HepG2 (cell line): ENCODE measurements at regions not wholly inside any gene's neighbourhood (a gene's known extent, or its start where the extent isn't known, plus 50 kb on each side); places are given as distances from the start of the nearest gene placed in this dataset.

Source experiments
- ATAC-seq: fragments of 200-7000 bp; cut with Tn5 transposase; 3 replicates; pipeline ENCODE4 v1.9.1; 2020; ENCODE audit warnings: mild to moderate bottlenecking, moderate library complexity
- BruUV-seq: library from RNA; stranded (reverse); fragments of 400-500 nt; replicated peaks from 2 replicates; lab custom pipeline; 2021; lab: Mats Ljungman, UMichigan
- CTCF ChIA-PET: fragments of 300-600 bp; formaldehyde crosslinking; extraction: SDS; loops from one replicate; lab custom pipeline; 2021; ENCODE audit warnings: low total read pairs, inconsistent platforms, low intra/inter-chr PET ratio; lab: Yijun Ruan, JAX
- POLR2A ChIA-PET: fragments of 350-600 bp; sonication (Branson Sonifier 250); formaldehyde crosslinking; loops from one replicate; lab custom pipeline; 2020; ENCODE audit warnings: antibody characterized with exemption, inconsistent platforms; lab: Yijun Ruan, JAX
- DNase-seq: peaks from one replicate; pipeline ENCODE4 v3.0.0-alpha.2; 2015; ENCODE audit warnings: low spot score
- FAIRE-seq: peaks from 3 replicates; lab custom pipeline; 2011; peaks lifted over from hg19 to GRCh38; lab: Jason Lieb, UNC
- H2AFZ ChIP-seq: one replicate; pipeline ENCODE4 v1.6.1; 2011; ENCODE audit warnings: low read length, inconsistent platforms
- H3K27ac ChIP-seq: fragments of 300-600 bp; 3 replicates; pipeline ENCODE4 v1.8.0; 2011; ENCODE audit warnings: mixed run types, mild to moderate bottlenecking, mixed read lengths, low read length, inconsistent platforms; ENCODE audit not compliant: insufficient read depth; ENCODE audit errors: extremely low read length
- H3K27me3 ChIP-seq, 2 experiments: fragments of 200-600 bp in 1 of 2; 2 replicates in 1 of 2; 3 replicates in 1 of 2; pipeline versions ENCODE4 v1.6.0 to v1.8.0; 2011; ENCODE audit warnings: low read length in 2 of 2, mild to moderate bottlenecking in 2 of 2, moderate library complexity in 2 of 2, inconsistent platforms in 1 of 2; ENCODE audit not compliant: insufficient read depth in 2 of 2, control insufficient read depth in 1 of 2
- H3K36me3 ChIP-seq, 2 experiments: fragments of 200-600 bp in 1 of 2; replicated peaks in 1 of 2; 2 replicates in 1 of 2; 3 replicates in 1 of 2; pipeline versions ENCODE4 v1.5.1 to v1.8.0; 2011; ENCODE audit warnings: low read length in 2 of 2, inconsistent platforms in 1 of 2; ENCODE audit not compliant: insufficient read depth in 2 of 2, control insufficient read depth in 1 of 2
- H3K4me1 ChIP-seq: 2 replicates; pipeline ENCODE4 v1.5.1; 2012; ENCODE audit warnings: low read length, inconsistent platforms; ENCODE audit not compliant: insufficient read depth
- H3K4me2 ChIP-seq: 2 replicates; pipeline ENCODE4 v1.6.0; 2011; ENCODE audit warnings: low read depth, low read length, inconsistent platforms
- H3K4me3 ChIP-seq, 3 experiments: fragments of 200-600 bp in 1 of 3; sonication (generic), shearing (Covaris generic) in 1 of 3; replicated peaks in 1 of 3; 2 replicates each; pipeline ENCODE4 v1.5.1; 2011 to 2016; ENCODE audit warnings: low read length in 3 of 3, inconsistent platforms in 2 of 3, low read depth in 2 of 3, mild to moderate bottlenecking in 2 of 3, control low read depth in 1 of 3, mixed read lengths in 1 of 3; ENCODE audit not compliant: insufficient read depth in 1 of 3
- H3K79me2 ChIP-seq: one replicate; pipeline ENCODE4 v1.6.1; 2011; ENCODE audit warnings: low read length, inconsistent platforms; ENCODE audit not compliant: insufficient read depth
- H3K9ac ChIP-seq: 2 replicates; pipeline ENCODE4 v1.6.0; 2011; ENCODE audit warnings: mild to moderate bottlenecking, low read depth, low read length, inconsistent platforms; ENCODE audit not compliant: insufficient read depth
- H3K9me3 ChIP-seq: 2 replicates; pipeline ENCODE4 v1.5.1; 2012; ENCODE audit warnings: mild to moderate bottlenecking, low read length
- H4K20me1 ChIP-seq: 2 replicates; pipeline ENCODE4 v1.6.0; 2011; ENCODE audit warnings: inconsistent platforms, mild to moderate bottlenecking, low read length, moderate library complexity; ENCODE audit not compliant: insufficient read depth
- EP300 ChIP-seq, 3 experiments: sonication (generic) in 1 of 3; formaldehyde crosslinking in 1 of 3; IDR thresholded peaks; 2 replicates each; pipeline versions ENCODE4 v1.5.1 to v1.6.1; 2011 to 2020; ENCODE audit warnings: low read depth in 2 of 3, low read length in 2 of 3, borderline replicate concordance in 1 of 3, improper control_type of control experiment in 1 of 3, mild to moderate bottlenecking in 1 of 3, missing genetic modification reagents in 1 of 3, moderate library complexity in 1 of 3
- IKZF1 ChIP-seq: fragments of 450-650 bp; IDR thresholded peaks from 2 replicates; pipeline ENCODE4 v1.7.1; 2016
- LCORL ChIP-seq, 2 experiments: fragments of 450-650 bp in 1 of 2; sonication (generic) in 1 of 2; formaldehyde crosslinking in 1 of 2; IDR thresholded peaks; 2 replicates each; pipeline versions ENCODE4 v1.5.0 to v1.6.1; 2017 to 2020; ENCODE audit warnings: antibody characterized with exemption in 1 of 2, missing genetic modification reagents in 1 of 2
- PHB2 ChIP-seq: fragments of 450-650 bp; IDR thresholded peaks from 2 replicates; pipeline ENCODE4 v1.6.1; 2018; ENCODE audit not compliant: partially characterized antibody
- PITX1 ChIP-seq: sonication (generic); formaldehyde crosslinking; IDR thresholded peaks from 2 replicates; pipeline ENCODE4 v1.5.1; 2020; ENCODE audit warnings: mild to moderate bottlenecking, missing genetic modification reagents
- PRDM15 ChIP-seq: sonication (generic); formaldehyde crosslinking; IDR thresholded peaks from 2 replicates; pipeline ENCODE4 v1.4.0; 2020; ENCODE audit warnings: missing genetic modification reagents
- RAD51 ChIP-seq: fragments of 450-650 bp; IDR thresholded peaks from 2 replicates; pipeline ENCODE4 v1.6.1; 2016; ENCODE audit warnings: borderline replicate concordance
- ZNF598 ChIP-seq: sonication (generic); formaldehyde crosslinking; IDR thresholded peaks from 2 replicates; pipeline ENCODE4 v1.5.1; 2020; ENCODE audit warnings: mild to moderate bottlenecking, missing genetic modification reagents, borderline replicate concordance
- ZSCAN22 ChIP-seq: sonication (generic); formaldehyde crosslinking; IDR thresholded peaks from 2 replicates; pipeline ENCODE4 v1.4.0; 2020; ENCODE audit warnings: mild to moderate bottlenecking, missing genetic modification reagents
- WGBS: methylation state at CpG from one replicate; pipeline ENCODE4 v1.1.6; 2017; ENCODE audit warnings: low lambda C conversion rate; 5-methylcytosine and 5-hydroxymethylcytosine counted together
- in situ Hi-C: cut with HindIII; loops from 2 replicates; pipeline ENCODE4 v1.10.0; 2017; ENCODE audit warnings: low pct_unique_long_range_greater_than_20kb; ENCODE audit not compliant: extremely low pct_ligation_motif_present
- intact Hi-C: fragments of 100-400 bp; cut with micrococcal nuclease; formaldehyde crosslinking; loops from one replicate; pipeline ENCODE4 v1.10.0; 2022; ENCODE audit not compliant: unreplicated experiment
- TF ChIP-seq, protein P1 (sequence below), 2 experiments: fragments of 450-650 bp in 1 of 2; sonication (generic) in 1 of 2; formaldehyde crosslinking in 1 of 2; IDR thresholded peaks; 2 replicates each; pipeline versions ENCODE4 v1.6.1 to v1.8.0; 2016 to 2022; ENCODE audit warnings: antibody characterized with exemption in 1 of 2, mild to moderate bottlenecking in 1 of 2, missing genetic modification reagents in 1 of 2

DNA sequence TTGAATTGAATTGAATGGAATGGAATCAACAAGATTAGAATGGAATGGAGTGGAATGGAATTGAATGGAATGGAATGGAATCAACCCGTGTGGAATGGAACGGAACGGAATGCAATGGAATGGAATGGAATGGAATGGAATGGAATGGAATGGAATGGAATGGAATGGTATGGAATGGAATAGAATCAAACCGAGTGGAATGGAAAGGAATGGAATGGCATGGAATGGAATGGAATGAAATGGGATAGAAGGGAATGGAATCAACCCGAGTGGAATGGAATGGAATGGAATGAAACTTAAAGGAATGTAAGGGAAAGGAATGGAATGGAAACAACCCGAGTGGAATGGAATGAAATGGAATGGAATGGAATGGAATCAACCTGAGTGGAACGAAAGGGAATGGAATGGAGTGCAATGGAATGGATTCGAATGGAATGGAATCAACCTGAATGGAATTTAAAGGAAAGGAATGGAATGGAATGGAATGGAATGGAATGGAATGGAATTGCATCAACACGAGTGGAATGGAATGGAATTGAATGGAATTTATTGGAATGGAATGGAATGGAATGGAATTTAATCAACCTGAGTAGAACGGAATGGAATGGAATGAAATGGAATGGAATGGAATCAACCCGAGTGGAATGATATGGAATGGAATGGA is 1146.6 kb downstream of the RPIA start:
- TF ChIP-seq ZSCAN22 (CRISPR knock-in tag) (no peak), PHB2 (peak; percentile 9), RAD51 (0 out of 2 replicates have a peak, but pooled peaks have one; percentile 6), ZNF598 (no peak), EP300 (IDR thresholded peaks at IDR 0.05; ENCODE audit: low read depth in 2 of 2, low read length in 2 of 2) (no peak), EP300 (CRISPR knock-in tag; IDR thresholded peaks at IDR 0.05; ENCODE audit: borderline replicate concordance) (no peak), PRDM15 (CRISPR knock-in tag) (peak; percentile 61; the same call in 1 of the 2 replicates), IKZF1 (0 out of 2 replicates have a peak, but pooled peaks have one; percentile 14), LCORL (IDR thresholded peaks at IDR 0.05) (0 out of 2 replicates have a peak, but pooled peaks have one; percentile 25), LCORL (CRISPR knock-in tag; IDR thresholded peaks at IDR 0.05) (no peak), PITX1 (CRISPR knock-in tag) (no peak)
- TF ChIP-seq, protein P1, sequence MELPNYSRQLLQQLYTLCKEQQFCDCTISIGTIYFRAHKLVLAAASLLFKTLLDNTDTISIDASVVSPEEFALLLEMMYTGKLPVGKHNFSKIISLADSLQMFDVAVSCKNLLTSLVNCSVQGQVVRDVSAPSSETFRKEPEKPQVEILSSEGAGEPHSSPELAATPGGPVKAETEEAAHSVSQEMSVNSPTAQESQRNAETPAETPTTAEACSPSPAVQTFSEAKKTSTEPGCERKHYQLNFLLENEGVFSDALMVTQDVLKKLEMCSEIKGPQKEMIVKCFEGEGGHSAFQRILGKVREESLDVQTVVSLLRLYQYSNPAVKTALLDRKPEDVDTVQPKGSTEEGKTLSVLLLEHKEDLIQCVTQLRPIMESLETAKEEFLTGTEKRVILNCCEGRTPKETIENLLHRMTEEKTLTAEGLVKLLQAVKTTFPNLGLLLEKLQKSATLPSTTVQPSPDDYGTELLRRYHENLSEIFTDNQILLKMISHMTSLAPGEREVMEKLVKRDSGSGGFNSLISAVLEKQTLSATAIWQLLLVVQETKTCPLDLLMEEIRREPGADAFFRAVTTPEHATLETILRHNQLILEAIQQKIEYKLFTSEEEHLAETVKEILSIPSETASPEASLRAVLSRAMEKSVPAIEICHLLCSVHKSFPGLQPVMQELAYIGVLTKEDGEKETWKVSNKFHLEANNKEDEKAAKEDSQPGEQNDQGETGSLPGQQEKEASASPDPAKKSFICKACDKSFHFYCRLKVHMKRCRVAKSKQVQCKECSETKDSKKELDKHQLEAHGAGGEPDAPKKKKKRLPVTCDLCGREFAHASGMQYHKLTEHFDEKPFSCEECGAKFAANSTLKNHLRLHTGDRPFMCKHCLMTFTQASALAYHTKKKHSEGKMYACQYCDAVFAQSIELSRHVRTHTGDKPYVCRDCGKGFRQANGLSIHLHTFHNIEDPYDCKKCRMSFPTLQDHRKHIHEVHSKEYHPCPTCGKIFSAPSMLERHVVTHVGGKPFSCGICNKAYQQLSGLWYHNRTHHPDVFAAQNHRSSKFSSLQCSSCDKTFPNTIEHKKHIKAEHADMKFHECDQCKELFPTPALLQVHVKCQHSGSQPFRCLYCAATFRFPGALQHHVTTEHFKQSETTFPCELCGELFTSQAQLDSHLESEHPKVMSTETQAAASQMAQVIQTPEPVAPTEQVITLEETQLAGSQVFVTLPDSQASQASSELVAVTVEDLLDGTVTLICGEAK (IDR thresholded peaks at IDR 0.05): 0 out of 2 replicates have a peak, but pooled peaks have one; percentile 15
- TF ChIP-seq, protein P1 (CRISPR knock-in tag; IDR thresholded peaks at IDR 0.05): no peak
- Histone ChIP-seq H3K79me2 (no peaks in the 10 kb centered on the region), H3K27ac (no peak overlapping the region), H3K9ac (no peak overlapping the region), H3K9me3 (no peaks in the 10 kb centered on the region), H3K27me3 (no peaks in the 10 kb centered on the region), H4K20me1 (no peaks in the 10 kb centered on the region), H3K4me3 (no peak overlapping the region), H3K4me2 (no peak overlapping the region), H3K36me3 (no peaks in the 10 kb centered on the region), H3K4me1 (no peaks in the 10 kb centered on the region), H2AFZ (no peak overlapping the region)
- WGBS: 4% methylated on average over 11 of the region's 11 CpGs
- BruUV-seq: no TSS peak
- CTCF ChIA-PET: no interaction called here
- FAIRE-seq (no peak), ATAC-seq (peak; percentile 39; the same call in 1 of the 3 replicates), DNase-seq (no peak)
- intact Hi-C loops: no loop called here
- in situ Hi-C loops: no loop called here
- POLR2A ChIA-PET: no interaction called here
